Caco-2 (cell line): ENCODE measurements at regions not wholly inside any gene's neighbourhood (a gene's known extent, or its start where the extent isn't known, plus 50 kb on each side); places are given as distances from the start of the nearest gene placed in this dataset.
A peak's percentile ranks its signal among the peaks of the same experiment; 100 is the strongest.

Experiments
- BruUV-seq: library from RNA; stranded (reverse); fragments of 400-500 nt; replicated peaks from 2 replicates; lab custom pipeline; 2021; lab: Mats Ljungman, UMichigan
- CTCF ChIA-PET: fragments of 300-600 bp; sonication (Branson Sonifier 250); formaldehyde crosslinking; loops from one replicate; lab custom pipeline; 2022; ENCODE audit warnings: antibody characterized with exemption; lab: Charles Lee
- POLR2A ChIA-PET: fragments of 300-600 bp; sonication (Branson Sonifier 250); formaldehyde crosslinking; loops from one replicate; lab custom pipeline; 2022; ENCODE audit warnings: antibody characterized with exemption; lab: Charles Lee
- DNase-seq, 2 experiments: peaks; one replicate each; pipeline versions ENCODE4 v3.0.0 to v3.0.0-alpha.2; 2020 to 2022
- H3K27me3 ChIP-seq: replicated peaks from 2 replicates; pipeline ENCODE4 v1.6.0; 2011; ENCODE audit warnings: low read length; ENCODE audit not compliant: control insufficient read depth, insufficient read depth
- H3K36me3 ChIP-seq: 2 replicates; pipeline ENCODE4 v1.5.1; 2011; ENCODE audit warnings: low read length; ENCODE audit not compliant: control insufficient read depth, insufficient read depth
- H3K4me1 ChIP-seq: fragments of 250-450 bp; sonication (Bioruptor Pico); 2 replicates; pipeline ENCODE4 v1.5.1; 2020; ENCODE audit warnings: mild to moderate bottlenecking
- H3K4me3 ChIP-seq: 2 replicates; pipeline ENCODE4 v1.5.1; 2011; ENCODE audit warnings: low read depth, mild to moderate bottlenecking, control low read depth, low read length
- H3K9me3 ChIP-seq: fragments of 250-450 bp; sonication (Bioruptor Pico); 2 replicates; pipeline ENCODE4 v1.5.1; 2020; ENCODE audit warnings: mild to moderate bottlenecking, moderate library complexity
- H3K27ac Mint-ChIP-seq: one replicate; pipeline ENCODE4 v1.8.0; 2022; ENCODE audit warnings: mixed read lengths; ENCODE audit not compliant: unreplicated experiment
- H3K27me3 Mint-ChIP-seq: one replicate; pipeline ENCODE4 v1.8.0; 2022; ENCODE audit warnings: mixed read lengths; ENCODE audit not compliant: insufficient read depth, unreplicated experiment
- H3K36me3 Mint-ChIP-seq: one replicate; pipeline ENCODE4 v1.8.0; 2022; ENCODE audit warnings: mild to moderate bottlenecking, mixed read lengths; ENCODE audit not compliant: insufficient read depth, unreplicated experiment
- H3K4me1 Mint-ChIP-seq: one replicate; pipeline ENCODE4 v1.8.0; 2022; ENCODE audit warnings: low read depth, mixed read lengths; ENCODE audit not compliant: unreplicated experiment
- H3K4me3 Mint-ChIP-seq: one replicate; pipeline ENCODE4 v1.8.0; 2022; ENCODE audit warnings: mild to moderate bottlenecking, moderate library complexity, mixed read lengths; ENCODE audit not compliant: unreplicated experiment
- H3K9me3 Mint-ChIP-seq: one replicate; pipeline ENCODE4 v1.8.0; 2022; ENCODE audit warnings: mixed read lengths; ENCODE audit not compliant: unreplicated experiment
- CTCF ChIP-seq, 2 experiments: fragments of 200-600 bp in 1 of 2; IDR thresholded peaks; 1 replicate in 1 of 2; 2 replicates in 1 of 2; pipeline versions ENCODE4 v1.5.1 to v1.8.0; 2011 to 2022; ENCODE audit warnings: antibody characterized with exemption in 1 of 2, control low read depth in 1 of 2, inconsistent platforms in 1 of 2, low read depth in 1 of 2, low read length in 1 of 2, mild to moderate bottlenecking in 1 of 2, moderate library complexity in 1 of 2; ENCODE audit not compliant: insufficient read depth in 1 of 2, severe bottlenecking in 1 of 2, unreplicated experiment in 1 of 2
- intact Hi-C: fragments of 100-400 bp; cut with micrococcal nuclease; formaldehyde crosslinking; loops from one replicate; pipeline ENCODE4 v1.10.0; 2022; ENCODE audit not compliant: unreplicated experiment

GRCh38 chr10:21315645-21316220 lies 209.7 kb downstream of the SKIDA1 start:
- no peaks in the 10 kb centered on the region for H3K36me3 Mint-ChIP-seq
- Histone ChIP-seq H3K9me3 (no peaks in the 10 kb centered on the region), H3K4me1 (peaks cover 31% of the 10 kb centered on the region), H3K4me3 (no peak overlapping the region), H3K36me3 (no peaks in the 10 kb centered on the region), H3K27me3 (no peaks in the 10 kb centered on the region)
- no peak for TF ChIP-seq CTCF (IDR thresholded peaks at IDR 0.05; ENCODE audit: insufficient read depth in 1 of 2, low read depth in 1 of 2, low read length in 1 of 2, severe bottlenecking in 1 of 2, unreplicated experiment in 1 of 2)
- no peaks in the 10 kb centered on the region for H3K27me3 Mint-ChIP-seq
- intact Hi-C loops, result loop anchor here (2.0 kb wide), 2 partner anchors 15 to 49 kb away; no protein-coding TSS in a partner anchor
- H3K4me3 Mint-ChIP-seq, result peak overlapping the region; percentile 28
- peak; percentile 73 to 81 for DNase-seq
- POLR2A ChIA-PET, result interaction anchor here (0.6 kb wide), 1 partner anchor 102 kb away, joined by 5 read pairs; no protein-coding TSS in a partner anchor
- CTCF ChIA-PET, result no interaction called here
- BruUV-seq, result no TSS peak
- H3K4me1 Mint-ChIP-seq, result peaks cover 40% of the 10 kb centered on the region
- peak overlapping the region; percentile 75 for H3K27ac Mint-ChIP-seq
- no peaks in the 10 kb centered on the region for H3K9me3 Mint-ChIP-seq

GRCh38 chr10:21314906-21315644 lies 210.4 kb downstream of the SKIDA1 start:
- no TSS peak for BruUV-seq
- no peak for TF ChIP-seq CTCF (IDR thresholded peaks at IDR 0.05; ENCODE audit: insufficient read depth in 1 of 2, low read depth in 1 of 2, low read length in 1 of 2, severe bottlenecking in 1 of 2, unreplicated experiment in 1 of 2)
- Mint-ChIP-seq H3K27me3 (no peaks in the 10 kb centered on the region), H3K4me3 (no peak overlapping the region), H3K36me3 (no peaks in the 10 kb centered on the region), H3K27ac (peak overlapping the region; percentile 75), H3K9me3 (no peaks in the 10 kb centered on the region), H3K4me1 (peaks cover 40% of the 10 kb centered on the region)
- no peaks in the 10 kb centered on the region for H3K27me3 ChIP-seq
- POLR2A ChIA-PET, result interaction anchor here (0.6 kb wide), 2 partner anchors 92 to 102 kb away, joined by 4 to 5 read pairs; no protein-coding TSS in a partner anchor
- H3K36me3 ChIP-seq, result no peaks in the 10 kb centered on the region
- intact Hi-C loops, result loop anchor here (1.0 to 2.0 kb wide), 3 partner anchors 11 to 50 kb away; no protein-coding TSS in a partner anchor
- no peaks in the 10 kb centered on the region for H3K9me3 ChIP-seq
- CTCF ChIA-PET, result interaction anchor here (0.6 kb wide), 1 partner anchor 14 kb away, joined by 8 read pairs; no protein-coding TSS in a partner anchor
- H3K4me3 ChIP-seq, result no peak overlapping the region
- H3K4me1 ChIP-seq, result peaks cover 31% of the 10 kb centered on the region
- no peak for DNase-seq

GRCh38 chr10:21314111-21314626 lies 211.3 kb downstream of the SKIDA1 start:
- CTCF ChIA-PET, result no interaction called here
- H3K36me3 Mint-ChIP-seq, result no peaks in the 10 kb centered on the region
- no peaks in the 10 kb centered on the region for H3K9me3 Mint-ChIP-seq
- BruUV-seq, result no TSS peak
- Histone ChIP-seq H3K4me3 (no peak overlapping the region), H3K4me1 (peaks cover 31% of the 10 kb centered on the region), H3K9me3 (no peaks in the 10 kb centered on the region), H3K27me3 (no peaks in the 10 kb centered on the region), H3K36me3 (no peaks in the 10 kb centered on the region)
- H3K27me3 Mint-ChIP-seq, result no peaks in the 10 kb centered on the region
- no peak for TF ChIP-seq CTCF (IDR thresholded peaks at IDR 0.05; ENCODE audit: insufficient read depth in 1 of 2, low read depth in 1 of 2, low read length in 1 of 2, severe bottlenecking in 1 of 2, unreplicated experiment in 1 of 2)
- POLR2A ChIA-PET, result interaction anchor here (0.5 to 1.0 kb wide), 2 partner anchors 20 to 211 kb away, joined by 4 read pairs; no protein-coding TSS in a partner anchor
- DNase-seq, result peak; percentile 32 to 56
- intact Hi-C loops, result loop anchor here (1.0 to 2.0 kb wide), 3 partner anchors 10 to 51 kb away; no protein-coding TSS in a partner anchor
- H3K4me1 Mint-ChIP-seq, result peaks cover 39% of the 10 kb centered on the region
- H3K4me3 Mint-ChIP-seq, result peak overlapping the region; percentile 0
- H3K27ac Mint-ChIP-seq, result peak overlapping the region; percentile 75
